SIG-M5 treated with dmso at 0.1 percent for 504 hours (cell line): ENCODE measurements at regions not wholly inside any gene's neighbourhood (a gene's known extent, or its start where the extent isn't known, plus 50 kb on each side); places are given as distances from the start of the nearest gene placed in this dataset.
"Not testable (repeated sequence)": the region's sequence is repeated elsewhere in the genome, so short reads cannot be mapped to it uniquely, and the experiment has no call there.

Source experiments
- DNase-seq: peaks from one replicate; lab custom pipeline; 2025; ENCODE audit not compliant: unreplicated experiment; lab: John Stamatoyannopoulos, UW

DNA sequence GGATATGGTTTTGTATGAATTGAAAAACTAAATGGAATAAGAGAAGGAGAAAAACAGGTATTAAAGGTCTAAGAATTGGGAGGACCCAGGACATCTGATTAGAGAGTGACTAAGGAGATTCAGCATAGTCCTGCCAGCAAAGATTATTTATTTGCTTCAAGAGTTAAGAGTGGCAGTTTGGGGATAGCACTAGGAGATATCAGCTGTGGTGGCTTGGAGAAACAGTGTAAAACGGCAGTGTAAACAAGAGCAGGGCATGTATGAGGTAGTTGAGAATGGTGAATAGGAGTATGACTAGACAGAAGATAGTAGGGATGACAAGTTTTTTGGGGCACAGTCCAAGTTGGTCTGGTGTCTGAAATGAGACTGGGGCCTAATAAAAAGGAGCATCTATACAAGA, 730.3 kb downstream of the TRHDE start:
- not testable (repeated sequence) for DNase-seq

GRCh38 chr12:73009138-73009834, 737.1 kb downstream of the TRHDE start:
- DNase-seq = not testable (repeated sequence)

- DNase-seq = no peak
Measured at GRCh38 chr12:73017981-73018380, 745.8 kb downstream of the TRHDE start.

GRCh38 chr12:73053893-73054292, 781.7 kb downstream of the TRHDE start:
- no peak for DNase-seq

DNA sequence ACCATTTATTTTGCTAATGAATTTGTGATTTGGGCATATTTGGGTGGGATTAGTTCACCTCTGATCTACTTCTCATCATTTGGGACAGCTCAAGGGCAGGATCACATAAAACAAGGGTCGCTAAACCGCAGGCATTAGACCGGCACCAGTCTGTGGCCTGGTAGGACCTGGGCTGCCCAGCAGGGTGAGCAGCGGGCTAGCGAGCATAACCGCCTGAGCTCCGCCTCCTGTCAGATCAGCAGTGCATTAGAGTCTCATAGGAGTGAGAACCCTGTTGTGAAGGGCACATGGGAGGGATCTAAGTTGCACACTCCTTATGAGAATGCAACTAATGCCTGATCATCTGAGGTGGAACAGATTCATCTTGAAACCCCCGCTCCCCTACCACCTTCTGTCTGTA, 785.3 kb downstream of the TRHDE start:
- DNase-seq = no peak

DNA sequence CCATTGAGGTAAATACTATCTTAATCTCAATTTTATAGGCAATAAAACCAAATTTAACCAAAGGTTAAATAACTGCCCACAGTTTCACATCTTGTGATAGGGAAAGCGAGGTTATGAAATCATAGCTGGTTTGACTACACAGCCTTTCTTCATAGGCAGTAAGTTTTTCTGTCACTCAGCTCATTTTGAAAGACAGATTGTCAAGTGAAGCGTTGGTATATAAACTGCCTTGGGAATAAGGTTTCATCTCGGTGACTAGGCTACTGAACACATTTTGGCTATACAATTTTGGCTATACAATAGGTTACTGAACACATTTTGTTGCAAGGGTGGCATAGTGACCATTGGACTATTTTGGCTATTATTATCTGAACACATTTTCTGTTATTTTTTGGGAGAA, 793.7 kb downstream of the TRHDE start:
- DNase-seq = no peak

- DNase-seq = no peak
Measured at GRCh38 chr12:73067616-73068015, 795.4 kb downstream of the TRHDE start.

DNA sequence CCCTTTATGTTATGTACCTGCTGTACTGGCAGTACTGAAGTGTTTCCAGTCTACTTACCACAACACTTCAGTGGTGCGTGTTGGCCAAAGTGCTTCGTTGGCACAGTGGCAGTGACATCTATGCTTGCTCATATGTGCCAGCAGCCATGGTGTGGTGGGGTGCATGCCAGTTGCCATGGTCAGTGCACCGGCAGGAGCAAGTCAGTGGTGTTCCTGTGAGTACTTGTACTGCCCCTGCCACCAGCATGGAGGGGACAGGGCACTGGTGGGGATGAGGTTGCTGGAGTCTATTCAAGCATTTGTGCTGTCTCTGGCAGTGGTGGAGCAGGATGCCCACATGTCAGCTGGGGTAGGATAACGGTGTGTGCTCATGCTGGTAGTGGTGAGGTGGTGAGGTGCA, 800.0 kb downstream of the TRHDE start:
- no peak for DNase-seq

GRCh38 chr12:73076760-73077159, 804.6 kb downstream of the TRHDE start:
- no peak for DNase-seq

DNA sequence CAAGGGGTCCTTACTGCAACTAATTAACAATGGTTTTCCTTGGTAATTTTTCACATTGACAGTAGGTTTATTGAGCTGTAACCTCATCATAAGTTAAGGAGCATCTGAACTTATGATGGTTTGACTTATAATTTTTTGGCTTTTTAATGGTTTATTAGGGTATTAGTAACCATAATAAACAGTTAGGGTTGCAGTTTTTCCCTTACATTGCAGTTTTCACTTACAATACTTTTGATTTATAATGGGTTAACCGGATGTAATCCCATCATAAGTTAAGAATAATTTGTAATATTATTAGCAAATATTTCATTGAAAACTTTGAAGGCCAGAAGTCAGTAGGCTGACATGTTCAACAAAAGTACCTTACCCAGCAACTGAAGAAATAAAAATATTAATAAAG, 811.6 kb downstream of the TRHDE start:
- no peak for DNase-seq

DNA sequence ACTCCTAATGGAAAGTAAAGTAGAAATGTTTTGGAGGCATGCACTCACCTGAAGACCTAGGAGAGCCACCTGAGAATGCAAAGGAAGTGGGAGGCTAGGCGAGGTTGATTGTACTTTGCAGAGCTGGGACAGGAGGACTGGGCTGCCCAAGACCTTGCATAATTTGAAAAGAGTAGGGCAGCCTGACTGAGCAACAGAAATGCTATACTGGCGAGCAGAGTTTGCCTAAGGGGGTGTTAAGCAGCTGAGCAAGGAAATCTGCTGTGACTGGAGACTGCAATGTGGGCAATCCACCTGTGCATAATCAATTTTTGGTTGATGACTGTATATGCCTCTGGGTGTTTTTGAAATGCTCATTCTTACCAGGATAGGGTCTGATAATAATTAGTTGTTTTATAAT, 834.1 kb downstream of the TRHDE start:
- DNase-seq = no peak

GRCh38 chr12:73106896-73107295, 834.7 kb downstream of the TRHDE start:
- DNase-seq = no peak

GRCh38 chr12:73110816-73111215, 838.6 kb downstream of the TRHDE start:
- no peak for DNase-seq

GRCh38 chr12:73112035-73112816, 840.1 kb downstream of the TRHDE start:
- no peak for DNase-seq

GRCh38 chr12:73124480-73124879, 852.3 kb downstream of the TRHDE start:
- DNase-seq = no peak

DNA sequence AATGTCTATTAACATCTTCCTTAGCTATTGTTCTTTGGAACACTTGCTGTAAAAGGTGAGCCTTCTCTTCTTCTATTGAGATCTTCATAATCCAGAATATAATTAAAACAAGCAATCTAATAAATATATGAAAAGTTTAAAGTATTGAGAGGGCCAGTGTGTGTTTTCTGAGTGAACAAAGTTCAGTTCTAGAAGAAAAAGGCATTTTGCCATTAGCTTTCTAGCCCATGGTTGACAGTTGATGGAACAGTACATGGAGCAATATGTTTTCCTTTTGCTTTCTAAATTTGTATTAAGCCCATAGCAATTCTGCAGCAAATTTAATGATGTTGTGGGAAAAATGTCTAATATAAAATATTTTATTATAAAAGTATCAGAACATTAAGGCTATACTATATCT, 853.0 kb downstream of the TRHDE start:
- DNase-seq = no peak

DNA sequence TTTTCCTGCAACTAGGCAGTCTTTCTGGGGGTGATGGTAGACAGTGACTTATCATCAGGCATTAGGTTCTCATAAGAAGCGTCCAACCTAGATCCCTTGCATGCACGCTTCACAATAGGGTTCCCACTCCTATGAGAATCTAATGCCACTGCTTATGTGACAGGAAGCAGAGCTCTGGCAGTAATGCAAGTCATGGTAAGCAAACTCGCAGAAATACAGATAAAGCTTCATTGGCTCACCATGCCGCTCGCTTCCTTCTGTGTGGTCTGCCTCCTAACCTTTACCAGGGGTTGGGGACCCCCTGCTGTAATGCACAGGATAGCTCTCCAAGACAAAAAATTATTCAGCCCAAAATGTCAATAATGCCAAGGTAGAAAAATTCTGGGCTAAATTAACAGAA, 864.2 kb downstream of the TRHDE start:
- DNase-seq = no peak

DNA sequence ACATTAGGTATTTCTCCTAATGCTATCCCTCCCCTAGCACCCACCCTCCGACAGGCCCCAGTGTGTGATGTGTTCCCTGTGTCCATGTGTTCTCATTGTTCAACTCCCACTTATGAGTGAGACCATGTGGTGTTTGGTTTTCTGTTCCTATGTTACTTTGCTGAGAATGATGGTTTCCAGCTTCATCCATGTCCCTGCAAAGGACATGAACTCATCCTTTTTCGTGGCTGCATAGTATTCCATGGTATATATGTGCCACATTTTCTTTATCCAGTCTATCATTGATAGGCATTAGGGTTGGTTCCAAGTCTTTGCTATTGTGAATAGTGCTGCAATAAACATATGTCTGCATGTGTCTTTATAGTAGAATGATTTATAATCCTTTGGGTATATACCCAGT, 867.5 kb downstream of the TRHDE start:
- not testable (repeated sequence) for DNase-seq

- DNase-seq = no peak
Measured at GRCh38 chr12:73158341-73158740, 886.2 kb downstream of the TRHDE start.

GRCh38 chr12:73159954-73160353, 887.8 kb downstream of the TRHDE start:
- DNase-seq = no peak

DNA sequence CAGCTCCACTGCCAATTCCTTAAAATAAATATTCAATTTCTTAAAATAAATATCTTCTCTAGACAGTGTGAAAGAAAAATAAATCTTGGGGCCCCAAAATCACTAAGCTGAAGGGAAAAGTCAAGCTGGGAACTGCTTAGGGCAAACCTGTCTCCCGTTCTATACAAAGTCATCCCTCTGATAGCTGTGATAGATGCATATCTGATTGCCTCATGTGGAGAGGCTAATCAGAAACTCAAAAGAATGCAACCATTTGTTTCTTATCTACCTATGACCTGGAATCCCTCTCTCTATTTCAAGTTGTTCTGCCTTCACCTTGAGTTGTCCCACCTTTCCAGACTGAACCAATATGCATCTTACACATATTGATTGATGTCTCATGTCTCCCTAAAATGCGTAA, 889.8 kb downstream of the TRHDE start:
- DNase-seq = no peak

- no peak for DNase-seq
Measured at GRCh38 chr12:73180734-73181133, 908.6 kb downstream of the TRHDE start.

- no peak for DNase-seq
Measured at GRCh38 chr12:73181244-73181643, 909.1 kb downstream of the TRHDE start.
